ENCODE measurements at regions not wholly inside any gene's neighbourhood (a gene's known extent, or its start where the extent isn't known, plus 50 kb on each side); places are given as distances from the start of the nearest gene placed in this dataset.

DNA sequence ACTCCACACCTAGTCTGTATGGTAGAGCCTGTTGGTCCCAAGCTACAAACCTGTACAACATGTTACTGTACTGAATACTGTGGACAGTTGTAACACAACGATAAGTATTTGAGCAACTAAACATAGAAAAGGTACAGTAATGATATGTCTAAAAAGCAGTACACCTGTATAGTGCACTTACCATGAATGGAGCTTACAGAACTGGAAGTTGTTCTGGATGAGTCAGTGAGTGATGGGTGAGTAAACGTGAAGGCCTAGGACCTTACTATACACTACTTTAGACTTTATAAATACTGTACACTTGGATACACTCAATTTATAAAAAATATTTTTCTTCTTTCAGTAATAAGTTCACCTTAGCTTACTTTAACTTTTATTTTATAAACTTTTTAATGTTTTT lies 104.0 kb downstream of the TMA16 start:
- TF ChIP-seq, protein P1, sequence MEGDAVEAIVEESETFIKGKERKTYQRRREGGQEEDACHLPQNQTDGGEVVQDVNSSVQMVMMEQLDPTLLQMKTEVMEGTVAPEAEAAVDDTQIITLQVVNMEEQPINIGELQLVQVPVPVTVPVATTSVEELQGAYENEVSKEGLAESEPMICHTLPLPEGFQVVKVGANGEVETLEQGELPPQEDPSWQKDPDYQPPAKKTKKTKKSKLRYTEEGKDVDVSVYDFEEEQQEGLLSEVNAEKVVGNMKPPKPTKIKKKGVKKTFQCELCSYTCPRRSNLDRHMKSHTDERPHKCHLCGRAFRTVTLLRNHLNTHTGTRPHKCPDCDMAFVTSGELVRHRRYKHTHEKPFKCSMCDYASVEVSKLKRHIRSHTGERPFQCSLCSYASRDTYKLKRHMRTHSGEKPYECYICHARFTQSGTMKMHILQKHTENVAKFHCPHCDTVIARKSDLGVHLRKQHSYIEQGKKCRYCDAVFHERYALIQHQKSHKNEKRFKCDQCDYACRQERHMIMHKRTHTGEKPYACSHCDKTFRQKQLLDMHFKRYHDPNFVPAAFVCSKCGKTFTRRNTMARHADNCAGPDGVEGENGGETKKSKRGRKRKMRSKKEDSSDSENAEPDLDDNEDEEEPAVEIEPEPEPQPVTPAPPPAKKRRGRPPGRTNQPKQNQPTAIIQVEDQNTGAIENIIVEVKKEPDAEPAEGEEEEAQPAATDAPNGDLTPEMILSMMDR (IDR thresholded peaks at IDR 0.05; ENCODE audit: low read depth, low read length): no peak
- TF ChIP-seq POLR2A (IDR thresholded peaks at IDR 0.05; ENCODE audit: extremely low read depth, insufficient read length): no peak

Measured in NB4 (cell line).